ENCODE measurements at regions not wholly inside any gene's neighbourhood (a gene's known extent, or its start where the extent isn't known, plus 50 kb on each side); places are given as distances from the start of the nearest gene placed in this dataset.

- no peak for DNase-seq
Observed at GRCh38 chr13:74040200-74040599, 94.0 kb downstream of the KLF12 start.

DNA sequence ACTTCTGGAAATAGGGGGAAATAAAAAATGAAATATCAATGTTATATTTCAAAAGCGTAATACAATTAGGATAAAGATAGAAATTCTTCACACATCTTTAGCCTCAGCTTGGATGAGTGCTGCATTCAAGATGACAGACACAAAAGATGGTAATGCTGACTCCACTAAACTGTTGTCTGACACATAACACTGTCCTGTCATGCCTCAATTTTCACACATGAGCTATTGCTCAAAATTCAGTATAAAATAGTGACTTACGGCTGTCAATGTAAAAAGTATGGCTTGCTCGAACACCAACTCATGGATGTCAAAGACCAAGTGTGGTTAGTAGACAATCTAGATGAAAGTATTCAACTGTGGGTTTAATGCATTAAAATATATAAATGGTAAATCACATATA lies 94.5 kb downstream of the KLF12 start:
- DNase-seq, result no peak

- DNase-seq, result no peak
Observed at GRCh38 chr13:74039154-74039553, 95.0 kb downstream of the KLF12 start.

- no peak for DNase-seq
Observed at GRCh38 chr13:74037762-74038161, 96.4 kb downstream of the KLF12 start.

GRCh38 chr13:74036373-74036772 lies 97.8 kb downstream of the KLF12 start:
- no peak for DNase-seq

DNA sequence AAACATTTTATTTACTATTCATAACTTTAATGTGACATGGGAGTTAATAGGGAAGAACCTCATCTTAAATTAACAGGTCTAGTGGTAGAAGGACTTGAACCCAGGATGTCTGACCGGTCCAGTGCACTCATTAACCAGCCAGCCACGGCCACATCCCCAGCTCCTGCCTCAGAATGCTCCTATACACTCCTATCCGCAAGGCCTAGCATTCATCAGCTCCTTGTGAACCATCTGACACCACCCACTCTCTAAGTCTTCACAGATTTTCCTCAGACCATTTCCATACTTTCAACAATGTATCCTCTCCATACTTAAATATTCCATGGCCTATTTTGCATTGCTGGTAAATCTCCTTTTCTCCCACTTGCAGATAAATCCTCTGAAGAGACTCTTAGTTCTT lies 98.3 kb downstream of the KLF12 start:
- DNase-seq, result no peak

DNA sequence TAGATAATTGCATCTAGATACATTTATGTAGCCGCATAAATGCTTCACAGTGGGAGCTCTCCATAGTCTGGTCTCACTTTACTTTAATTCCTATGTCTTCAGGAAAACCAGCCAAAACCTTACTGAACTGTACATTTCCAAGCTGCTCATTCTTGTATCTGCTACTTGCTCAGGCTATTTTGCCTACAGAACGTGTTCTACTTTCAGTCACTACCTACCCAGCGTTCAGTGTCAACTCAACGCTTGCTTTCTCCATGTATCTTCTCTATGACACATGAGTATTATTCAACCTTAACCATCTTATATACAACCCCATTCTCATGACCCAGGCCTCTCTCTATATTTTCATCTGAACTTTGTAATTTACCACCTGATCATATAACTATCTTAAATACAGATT lies 101.9 kb downstream of the KLF12 start:
- DNase-seq, result no peak

- no peak for DNase-seq
Observed at GRCh38 chr13:74027161-74027779, 106.9 kb downstream of the KLF12 start.

GRCh38 chr13:74026753-74027152 lies 107.5 kb downstream of the KLF12 start:
- peak; percentile 61 for DNase-seq

DNA sequence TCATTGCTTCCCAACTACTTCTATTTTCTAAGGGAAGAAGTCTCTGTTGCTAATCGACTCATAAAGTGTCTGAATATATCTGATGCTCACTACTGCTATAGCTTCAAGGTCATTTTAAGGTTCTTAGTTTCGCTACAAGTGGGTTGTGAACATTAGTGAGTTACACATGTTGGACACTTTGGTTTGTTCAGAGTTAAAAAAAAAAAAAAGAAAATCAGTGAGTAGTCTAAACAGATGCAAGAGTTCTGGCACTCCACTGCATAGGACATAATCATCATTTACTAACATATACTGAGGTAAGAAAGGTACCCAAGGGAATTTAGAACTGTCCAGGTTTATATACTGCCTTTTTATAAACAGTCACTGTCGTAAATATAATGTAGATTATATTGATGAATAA lies 108.8 kb downstream of the KLF12 start:
- no peak for DNase-seq

DNA sequence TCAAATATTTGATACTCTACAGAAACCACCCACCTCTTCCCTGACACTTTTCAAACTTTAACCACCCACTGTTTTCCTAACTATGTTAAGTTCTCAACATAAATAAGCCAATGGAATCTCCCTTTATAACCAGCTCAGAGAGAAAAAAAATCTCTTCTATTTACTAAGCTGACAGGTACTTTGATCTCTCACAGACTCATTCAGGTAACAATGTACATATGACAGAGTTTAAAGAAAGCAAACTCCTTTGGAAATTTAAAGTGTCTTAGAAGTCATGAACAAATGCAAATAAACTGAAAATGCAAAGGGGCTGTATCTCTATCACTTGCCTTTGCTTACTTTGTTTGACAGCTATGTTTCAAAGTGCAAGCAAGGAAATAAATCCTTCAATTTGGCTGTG lies 109.3 kb downstream of the KLF12 start:
- DNase-seq, result no peak

DNA sequence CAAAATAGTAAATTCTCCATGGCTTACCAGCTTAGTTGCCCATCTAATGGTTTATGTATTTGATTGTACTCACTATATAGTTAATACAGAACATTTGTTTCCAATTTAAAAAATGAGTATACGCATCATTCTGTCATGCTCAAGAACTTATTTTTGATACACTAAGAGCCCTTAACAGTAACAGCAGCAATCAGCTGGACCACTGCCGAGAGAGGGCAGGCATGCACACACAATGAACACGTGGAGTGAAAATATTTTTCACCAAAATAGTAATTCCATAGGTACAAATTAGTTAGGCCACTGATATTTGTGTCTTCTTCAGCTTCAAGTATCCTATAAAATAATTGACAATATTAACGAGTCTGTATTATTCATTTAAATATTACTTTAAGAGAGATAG lies 109.9 kb downstream of the KLF12 start:
- no peak for DNase-seq

DNA sequence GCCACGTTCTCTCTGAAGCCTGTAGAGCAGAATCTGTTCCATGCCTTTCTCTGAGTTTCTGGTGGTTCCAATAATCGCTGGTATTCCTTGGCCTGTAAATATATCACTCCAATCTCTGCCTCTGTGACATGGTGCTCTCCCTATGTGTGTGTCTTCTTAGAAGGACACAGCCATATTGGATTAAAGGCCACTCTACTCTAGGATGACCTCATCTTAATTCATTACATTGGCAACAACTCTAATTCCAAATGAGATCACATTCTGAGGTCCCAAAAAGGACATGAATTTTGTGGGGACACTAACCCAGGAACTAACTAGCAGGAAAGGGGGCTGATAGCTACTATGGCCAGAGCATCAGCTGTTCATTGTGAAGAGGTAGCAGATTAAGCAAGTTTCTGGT lies 110.7 kb downstream of the KLF12 start:
- no peak for DNase-seq

DNA sequence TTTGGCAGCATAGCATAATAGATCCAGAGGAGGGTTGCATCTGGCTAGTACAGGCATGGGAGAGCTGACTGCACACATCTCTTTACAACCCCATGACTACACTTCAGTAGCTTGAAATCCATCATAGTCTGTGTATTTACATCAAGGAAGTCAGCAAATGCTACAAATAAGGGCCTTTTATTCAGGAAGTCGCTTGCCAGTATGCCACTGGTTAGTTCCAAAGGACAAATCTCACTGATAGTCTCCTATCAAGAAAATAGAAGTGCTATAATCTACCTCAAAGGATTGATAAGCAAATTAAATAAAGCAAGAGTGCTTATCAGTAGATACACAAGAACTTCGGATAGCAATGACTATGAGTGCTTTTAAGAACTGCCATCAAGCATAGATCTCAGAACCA lies 112.7 kb downstream of the KLF12 start:
- DNase-seq, result no peak

- no peak for DNase-seq
Observed at GRCh38 chr13:74018062-74018431, 116.2 kb downstream of the KLF12 start.

DNA sequence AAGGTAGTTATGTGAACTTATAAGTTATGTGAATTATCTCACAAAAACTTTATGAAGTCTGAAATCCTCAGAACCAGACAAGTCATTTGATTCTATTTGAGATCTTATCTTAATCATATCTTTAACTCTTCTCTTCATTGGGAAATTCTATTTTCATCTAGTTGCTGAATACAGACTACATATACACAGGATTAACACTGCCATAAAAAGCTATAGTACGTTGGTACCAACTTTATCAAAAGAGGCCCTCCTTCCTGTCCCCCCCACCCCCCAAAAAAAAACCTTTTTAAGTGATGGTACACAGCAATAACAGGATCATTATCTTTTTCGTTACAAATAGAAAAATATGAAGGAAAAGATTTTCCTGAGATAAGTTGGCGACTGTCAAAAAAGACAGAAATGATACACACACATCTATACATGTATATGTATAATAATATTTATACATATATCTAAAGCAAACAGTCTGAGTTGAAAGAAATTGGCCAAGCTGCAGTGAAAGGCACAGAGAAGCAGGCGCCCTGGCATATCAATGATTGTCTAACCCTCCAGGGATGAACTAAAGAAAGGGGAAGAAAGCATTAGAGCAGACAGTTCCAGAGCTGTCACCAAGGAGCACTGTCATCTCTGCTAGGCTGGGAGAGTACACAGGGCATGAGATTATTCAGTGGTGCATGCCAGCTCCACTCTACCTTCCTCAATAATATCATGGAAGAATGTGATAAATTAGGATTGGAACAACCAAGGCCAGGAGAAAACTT lies 116.7 kb downstream of the KLF12 start:
- no peak for DNase-seq

GRCh38 chr13:74015137-74015536 lies 119.1 kb downstream of the KLF12 start:
- no peak for DNase-seq

DNA sequence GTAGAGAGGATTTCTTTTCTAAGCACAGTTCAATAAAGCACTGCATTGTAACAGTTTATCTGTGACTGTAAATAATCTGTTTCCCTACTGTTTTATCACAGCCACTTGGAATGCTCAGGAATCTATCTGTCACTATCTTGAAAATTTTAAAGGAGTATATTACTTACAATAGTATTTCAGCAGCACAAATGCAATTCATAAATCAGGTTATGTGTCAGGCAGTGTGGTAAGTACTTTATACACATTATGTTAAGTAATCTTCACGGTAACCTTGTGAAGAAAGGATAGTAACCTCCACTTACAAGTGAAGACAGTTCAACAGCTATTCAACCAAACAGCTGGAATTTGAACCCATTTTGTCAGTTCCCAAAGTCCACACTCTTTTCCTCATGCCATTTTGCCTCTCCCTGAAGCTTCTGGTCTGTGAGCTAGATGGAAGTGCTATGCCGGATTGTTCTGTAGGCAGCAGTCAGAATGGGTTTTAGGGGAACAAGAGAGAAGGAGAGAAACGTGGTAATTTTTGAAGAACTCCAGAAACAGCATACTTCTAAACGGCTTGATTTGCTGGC lies 125.0 kb downstream of the KLF12 start:
- no peak for DNase-seq

DNA sequence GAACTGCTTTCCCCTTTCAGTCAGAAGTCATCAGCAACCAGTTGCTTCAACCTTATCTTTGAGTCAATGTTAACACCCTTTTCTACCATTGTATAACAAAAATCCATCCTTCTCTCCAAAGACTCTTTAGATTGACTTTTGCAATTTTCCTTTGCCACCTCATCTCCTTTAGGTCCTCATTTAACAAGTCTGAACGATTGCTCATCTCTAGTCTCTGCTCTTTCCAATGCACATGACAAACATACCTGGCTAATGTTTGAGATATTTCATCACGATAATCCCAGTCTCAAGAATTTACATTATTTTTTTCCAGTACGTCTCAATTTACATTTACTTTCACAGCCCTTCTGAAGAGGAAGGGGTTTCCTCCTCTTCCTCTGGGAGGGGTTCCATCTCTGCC lies 127.5 kb downstream of the KLF12 start:
- DNase-seq, result no peak

DNA sequence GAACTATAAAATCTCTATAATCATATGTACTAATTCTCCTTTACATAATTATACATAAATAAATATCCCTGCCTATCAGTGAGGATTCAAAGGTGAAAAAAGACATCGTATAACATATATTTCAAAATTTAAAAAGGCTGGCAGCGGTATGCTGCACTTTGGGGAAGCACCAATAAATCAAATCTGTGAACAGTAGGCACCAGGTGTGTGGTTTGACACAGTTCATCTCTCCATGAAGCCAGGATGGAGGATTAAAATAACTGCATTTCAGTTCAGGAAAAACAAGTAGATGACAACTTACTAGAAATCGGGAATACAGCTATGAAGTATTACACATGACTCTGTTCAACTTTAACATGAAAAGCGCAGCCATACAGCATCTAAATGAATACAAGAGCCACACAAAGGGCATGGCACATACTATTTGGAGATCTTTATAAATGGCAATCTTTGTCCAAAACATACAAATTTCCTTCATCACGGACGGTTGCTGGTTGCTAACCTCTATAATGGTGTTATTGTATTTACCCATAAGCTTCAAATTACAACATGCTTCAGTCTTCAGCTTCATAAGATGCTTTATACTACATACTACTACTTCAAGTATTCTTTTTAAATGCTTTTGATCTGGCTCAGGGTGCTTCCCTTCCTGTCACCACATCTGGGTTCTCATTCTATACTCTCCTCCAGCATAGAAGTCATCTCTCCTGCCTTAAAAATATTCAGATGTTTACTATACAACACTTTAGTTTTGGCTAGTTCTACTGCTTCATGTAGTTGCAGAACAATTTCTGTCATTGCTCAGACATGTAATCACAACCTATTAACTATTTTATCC lies 128.7 kb downstream of the KLF12 start:
- DNase-seq, result no peak

- DNase-seq, result no peak
Observed at GRCh38 chr13:74004109-74004508, 130.1 kb downstream of the KLF12 start.

- no peak for DNase-seq
Observed at GRCh38 chr13:74003374-74003773, 130.8 kb downstream of the KLF12 start.

DNA sequence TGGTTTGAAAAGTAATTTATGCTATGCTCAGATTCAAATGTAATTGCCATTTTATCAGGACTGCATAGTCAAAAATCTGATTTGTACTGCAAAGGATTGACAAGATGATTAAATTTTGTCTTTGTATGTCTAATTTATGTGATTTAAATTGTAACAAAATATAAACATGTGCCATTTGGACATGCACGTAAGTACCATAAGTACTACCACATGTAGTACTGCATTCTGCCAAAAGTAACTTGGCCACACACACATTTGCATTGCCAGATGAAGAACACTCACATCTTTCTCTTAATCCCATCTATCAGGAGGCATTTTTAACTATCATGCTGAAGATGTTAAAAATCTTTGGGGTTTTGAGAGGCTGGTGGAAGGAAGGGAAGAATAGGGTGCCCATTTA lies 133.3 kb downstream of the KLF12 start:
- DNase-seq, result no peak

- no peak for DNase-seq
Observed at GRCh38 chr13:73998631-73999030, 135.6 kb downstream of the KLF12 start.
